Activated effector memory CD4-positive, alpha-beta T cell treated with Interleukin-2 at 50 U/mL for 16 hours (primary cell): ENCODE measurements at regions not wholly inside any gene's neighbourhood (a gene's known extent, or its start where the extent isn't known, plus 50 kb on each side); places are given as distances from the start of the nearest gene placed in this dataset.

Source experiments
- DNase-seq: peaks from one replicate; pipeline ENCODE4 v3.0.0-alpha.2; 2020

DNA sequence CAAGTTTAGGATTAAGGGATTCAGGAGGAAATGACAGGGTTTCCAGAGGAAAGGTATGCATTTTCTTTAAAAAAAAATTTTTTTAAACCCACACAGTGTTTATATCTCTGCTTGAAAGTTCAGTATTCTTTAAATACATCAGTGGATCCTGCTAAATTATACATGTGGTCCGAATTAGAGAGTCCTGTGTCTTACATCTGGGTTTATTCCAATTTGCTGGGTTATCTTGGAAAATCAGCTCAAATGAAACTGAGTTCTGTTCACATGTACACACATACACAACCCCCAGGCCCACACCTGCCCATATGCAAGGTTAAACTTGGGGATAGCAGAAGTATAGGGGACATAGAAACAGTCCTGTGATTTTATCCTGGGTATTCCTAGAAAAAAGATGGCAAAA lies 493.7 kb downstream of the ZNF608 start:
- no peak for DNase-seq

DNA sequence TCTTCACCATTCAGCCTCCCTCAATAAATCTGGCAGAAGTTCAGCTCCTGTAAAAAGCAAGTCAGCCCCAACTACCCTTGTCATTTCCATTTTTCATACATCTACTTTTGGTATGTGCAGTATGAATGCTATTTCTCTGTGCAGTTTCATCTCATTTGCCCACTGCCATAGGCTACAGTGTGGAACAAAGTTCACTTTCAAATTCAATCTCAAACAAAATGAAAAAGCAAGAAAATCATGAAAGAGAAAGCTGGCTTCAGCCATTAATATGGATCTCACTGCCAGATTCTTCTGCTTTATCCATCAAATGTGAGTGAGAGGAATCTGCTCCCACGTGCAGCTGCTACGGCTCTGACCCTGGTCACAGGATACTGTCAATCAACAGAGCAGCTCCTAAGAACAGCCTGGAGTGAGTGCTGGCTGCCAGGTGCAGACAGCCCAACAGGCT lies 494.2 kb downstream of the ZNF608 start:
- DNase-seq: no peak

DNA sequence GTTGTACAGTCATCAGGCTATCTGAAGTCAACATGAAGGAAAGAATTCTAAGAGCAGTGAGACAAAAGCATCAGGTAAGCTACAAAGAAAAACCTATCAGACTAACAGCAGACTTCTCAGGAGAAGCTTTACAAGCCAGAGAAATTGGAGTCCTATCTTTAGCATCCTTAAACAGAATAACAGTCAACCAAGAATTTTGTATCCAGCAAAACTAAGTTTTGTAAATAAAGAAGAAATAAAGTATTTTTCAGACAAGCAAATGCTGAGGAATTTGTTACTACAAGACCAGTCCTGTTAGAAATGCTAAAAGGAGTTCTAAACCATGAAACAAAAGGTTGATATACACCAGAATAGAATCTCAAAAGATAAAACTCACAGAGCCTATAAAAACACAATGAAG lies 501.2 kb downstream of the ZNF608 start:
- no peak for DNase-seq

DNA sequence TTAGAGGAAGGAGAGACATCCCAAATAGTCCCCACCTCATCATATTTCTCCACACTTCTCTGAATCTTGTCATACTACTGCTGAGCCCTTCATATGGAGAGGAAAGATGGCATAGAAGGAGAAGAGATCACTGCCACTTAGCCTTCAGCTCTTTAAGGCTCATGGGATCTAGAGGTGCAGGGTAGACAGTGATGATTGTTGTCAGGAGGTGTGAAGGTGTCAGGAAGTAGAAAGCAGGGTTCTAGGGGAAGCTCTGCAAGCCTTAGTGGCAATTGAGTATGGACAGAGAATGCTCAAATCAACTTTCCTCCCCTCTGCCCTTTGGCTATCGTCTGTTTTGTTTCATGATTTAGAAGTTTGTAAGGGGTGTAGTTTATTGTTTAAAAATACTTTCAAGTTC lies 505.7 kb downstream of the ZNF608 start:
- DNase-seq: no peak

DNA sequence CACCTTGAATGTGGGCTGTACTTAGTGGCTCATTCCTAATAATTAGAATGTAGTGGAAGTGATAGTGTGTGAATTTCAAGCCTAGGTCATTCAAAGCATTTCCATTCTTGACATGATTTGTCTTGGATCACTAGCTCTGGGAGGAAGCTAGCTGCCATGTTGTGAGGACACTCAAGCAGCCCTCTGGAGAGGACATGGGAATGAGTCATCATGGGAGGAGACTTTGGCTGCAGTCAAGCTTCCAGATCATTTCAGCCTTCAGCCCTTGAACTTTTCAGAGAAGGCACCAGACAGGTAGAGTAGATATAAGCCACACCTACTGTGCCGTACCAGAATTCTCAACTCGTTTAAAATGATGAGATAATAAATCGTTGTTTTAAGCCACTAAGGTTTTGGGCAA lies 506.9 kb downstream of the ZNF608 start:
- no peak for DNase-seq

DNA sequence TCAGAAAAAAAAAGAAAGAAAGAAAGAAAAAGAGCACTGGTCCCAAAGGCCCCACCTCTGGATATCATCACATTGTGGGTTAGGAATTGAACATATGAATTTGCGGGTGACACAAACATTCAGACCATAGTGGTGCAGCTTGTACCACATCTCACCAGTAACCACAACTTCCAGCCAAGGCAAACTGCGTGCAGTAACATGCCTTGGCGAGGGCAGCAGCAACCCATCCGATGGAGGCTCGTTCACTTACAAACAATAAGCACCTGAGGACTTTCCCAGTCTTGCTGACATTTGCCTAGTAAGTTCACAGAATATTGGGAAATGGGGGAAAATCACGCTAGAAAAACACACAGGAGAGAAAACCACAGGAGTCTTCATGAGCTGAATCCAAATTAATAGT lies 508.1 kb downstream of the ZNF608 start:
- DNase-seq: no peak

DNA sequence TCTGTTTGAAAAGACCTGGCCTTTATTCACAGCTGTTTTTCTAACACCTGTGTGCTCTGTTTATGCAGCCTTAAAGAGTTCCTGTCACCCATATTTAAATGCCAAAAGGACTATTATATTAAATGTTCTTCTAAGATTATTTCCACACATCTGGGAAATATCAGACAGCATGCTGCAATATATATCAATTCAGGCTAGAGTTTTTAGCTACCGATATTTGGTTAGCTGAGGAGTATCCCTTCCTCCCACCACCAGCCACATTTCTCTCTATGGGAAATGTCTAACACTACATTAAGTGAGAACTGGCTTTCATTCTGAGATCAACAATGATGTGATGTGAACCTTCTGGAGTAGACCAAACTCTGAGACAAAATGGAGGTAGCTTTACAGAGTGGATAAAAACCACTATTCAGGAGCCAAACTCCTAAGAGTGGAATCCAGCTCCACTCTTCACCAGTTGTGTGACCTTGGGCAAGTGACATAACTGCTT lies 509.2 kb downstream of the ZNF608 start:
- no peak for DNase-seq

DNA sequence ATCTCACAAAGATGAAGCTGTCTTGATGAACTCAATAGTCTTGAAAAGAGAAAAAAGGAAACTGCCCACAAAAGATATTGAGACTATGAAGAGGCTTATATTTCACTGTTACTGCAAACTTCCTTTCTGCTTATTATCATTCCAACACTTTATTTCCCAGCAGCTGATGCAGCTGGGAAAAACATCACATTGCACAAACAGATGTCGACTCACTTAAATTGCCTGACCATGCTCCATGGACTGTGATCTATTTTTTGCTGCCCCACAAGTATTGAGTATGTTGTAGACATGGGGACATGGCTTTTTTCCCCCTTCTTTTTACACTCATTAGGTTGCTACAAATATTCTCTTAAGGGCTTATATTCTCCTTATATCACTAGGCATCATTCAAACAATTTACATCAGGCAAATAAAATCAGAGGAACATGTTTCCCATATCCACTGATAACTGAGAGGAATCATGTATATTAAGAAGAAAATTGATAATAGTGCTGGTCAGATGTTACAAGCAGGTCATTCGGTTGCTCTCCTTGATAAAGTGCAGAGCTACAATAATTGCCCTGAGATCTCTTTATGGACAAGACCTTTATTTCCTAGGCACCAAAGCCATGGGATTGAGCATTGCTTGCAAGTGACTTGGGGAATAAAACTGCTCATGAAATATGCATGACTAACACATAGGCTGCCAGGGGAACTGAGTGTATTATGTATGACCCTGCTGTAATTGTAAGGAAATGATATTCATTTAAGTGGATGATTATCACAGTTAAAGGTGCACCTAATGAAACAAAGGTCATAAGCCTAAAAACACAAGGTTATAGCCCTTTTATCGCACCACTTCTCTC lies 509.9 kb downstream of the ZNF608 start:
- DNase-seq: no peak

DNA sequence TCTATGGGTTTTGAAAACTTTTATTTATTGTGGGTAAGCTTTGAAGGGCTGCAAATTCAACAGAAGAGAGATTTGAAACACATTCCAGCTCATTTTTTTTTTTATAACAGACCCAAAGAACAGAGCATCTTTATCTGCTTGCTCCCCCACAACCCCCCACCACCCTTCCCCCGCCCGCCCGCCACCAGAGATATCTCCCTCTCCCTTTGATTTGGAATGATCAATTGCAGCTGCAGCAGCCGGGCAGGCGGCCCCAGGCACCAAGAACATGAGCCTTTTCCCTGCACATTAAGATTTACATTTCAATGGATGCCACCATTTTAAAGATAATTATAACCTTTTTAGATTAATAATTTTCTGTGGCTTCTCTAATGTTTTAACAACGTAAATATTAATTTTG lies 510.9 kb downstream of the ZNF608 start:
- no peak for DNase-seq

DNA sequence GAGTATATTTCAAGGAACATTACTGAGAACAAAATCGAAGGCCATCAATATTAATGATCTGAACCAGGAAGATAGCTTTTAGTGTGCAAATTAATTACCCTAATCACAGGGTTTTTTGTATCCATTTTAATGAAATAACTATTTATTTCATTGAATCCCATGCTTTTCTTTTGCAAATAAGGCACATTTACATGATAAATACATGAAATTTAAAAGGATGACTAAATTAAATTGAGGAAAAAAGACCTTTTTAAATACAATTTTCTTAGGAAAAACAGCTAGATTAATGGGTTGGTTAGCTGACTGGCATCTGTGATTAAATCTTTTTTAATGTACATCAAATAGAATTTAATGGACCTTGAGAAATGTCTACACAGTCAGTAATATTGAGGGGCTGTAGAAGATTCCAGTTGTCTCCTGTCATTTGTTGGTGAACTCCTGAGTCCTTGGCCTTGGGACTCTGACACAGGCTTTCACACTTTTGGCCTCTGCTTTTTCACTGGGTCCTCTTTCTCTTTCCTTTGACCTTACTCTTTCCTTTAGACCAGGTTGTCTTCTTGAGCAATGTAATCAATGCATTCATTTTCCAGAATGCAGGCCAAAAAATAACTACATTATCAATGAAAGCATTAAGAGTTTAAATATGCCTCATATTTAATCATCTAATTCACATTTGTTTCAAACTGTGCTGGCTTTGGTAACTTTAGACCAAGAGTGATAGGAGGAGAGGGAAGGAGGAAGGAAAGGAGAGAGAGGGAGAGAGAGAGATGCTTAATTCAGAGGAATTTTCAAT lies 511.5 kb downstream of the ZNF608 start:
- no peak for DNase-seq

DNA sequence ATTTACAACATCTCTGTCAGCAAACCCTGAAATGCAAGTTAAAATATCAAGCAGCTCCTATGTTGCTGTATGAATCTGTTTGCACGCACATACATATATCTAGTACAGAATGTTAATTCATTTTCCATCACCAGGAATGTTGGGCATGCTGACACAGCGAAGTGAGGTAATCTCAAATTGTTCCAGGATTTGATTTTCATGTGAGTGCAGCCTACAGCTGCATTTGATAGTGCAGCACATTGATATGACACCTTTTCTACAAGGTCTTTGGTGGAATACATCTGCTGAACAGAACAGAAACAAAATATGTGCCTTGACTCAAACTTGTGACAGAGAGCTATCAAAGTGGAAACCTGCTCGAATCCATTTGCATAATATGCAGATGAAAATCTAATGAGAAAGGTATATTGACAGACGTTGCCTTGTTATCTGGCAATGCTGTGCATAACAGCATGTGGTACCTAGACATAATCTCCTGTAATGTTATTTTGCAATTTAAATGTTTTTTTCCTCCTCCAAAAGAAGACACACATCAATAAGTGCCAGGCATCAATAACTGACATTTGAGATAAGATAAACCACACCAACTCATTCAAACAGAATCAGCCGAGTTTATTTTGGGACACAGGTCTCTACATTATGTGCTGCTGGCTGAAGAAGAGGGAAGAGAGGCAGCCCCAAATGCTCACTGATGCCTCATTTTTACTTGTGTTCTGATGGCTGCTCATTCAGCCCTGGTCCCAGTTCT lies 512.2 kb downstream of the ZNF608 start:
- DNase-seq: no peak

DNA sequence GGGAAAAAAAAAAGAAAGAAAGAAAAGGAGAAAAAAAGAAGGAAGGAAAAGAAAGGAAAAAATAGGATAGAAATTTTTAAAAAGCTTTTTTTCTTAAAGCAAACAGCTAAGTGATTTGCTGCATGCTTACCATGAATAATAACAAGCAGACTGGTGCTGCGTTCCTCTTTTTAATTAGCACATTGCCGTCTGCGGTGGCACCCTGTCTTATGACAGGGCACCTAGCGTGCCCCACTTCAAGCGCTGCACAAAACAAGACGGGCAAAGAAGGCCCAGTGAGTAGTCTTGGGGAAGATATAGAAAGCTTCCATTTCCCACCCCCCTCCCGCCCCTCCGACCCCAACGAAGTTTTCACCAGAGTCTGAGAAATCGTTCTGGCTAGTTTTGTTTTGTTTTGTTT lies 513.9 kb downstream of the ZNF608 start:
- no peak for DNase-seq

DNA sequence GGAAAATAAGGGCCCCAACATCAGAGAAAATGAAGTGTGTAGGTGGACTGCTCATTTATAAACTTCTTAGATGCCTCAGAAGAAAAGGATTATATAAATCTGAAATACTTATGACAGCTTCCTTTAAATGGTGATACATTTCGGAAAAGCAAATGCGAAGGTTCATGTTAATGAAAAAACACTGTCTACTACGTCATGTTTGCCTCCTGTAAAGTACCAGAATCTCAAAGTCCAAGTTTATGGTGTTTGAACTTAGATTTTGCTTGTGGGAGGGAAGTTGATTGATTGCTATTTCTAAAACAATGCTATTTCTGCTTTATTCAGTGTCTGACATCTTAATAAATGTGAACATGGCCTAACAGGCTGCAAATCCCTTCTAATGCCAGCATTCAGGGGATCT lies 514.6 kb downstream of the ZNF608 start:
- no peak for DNase-seq

DNA sequence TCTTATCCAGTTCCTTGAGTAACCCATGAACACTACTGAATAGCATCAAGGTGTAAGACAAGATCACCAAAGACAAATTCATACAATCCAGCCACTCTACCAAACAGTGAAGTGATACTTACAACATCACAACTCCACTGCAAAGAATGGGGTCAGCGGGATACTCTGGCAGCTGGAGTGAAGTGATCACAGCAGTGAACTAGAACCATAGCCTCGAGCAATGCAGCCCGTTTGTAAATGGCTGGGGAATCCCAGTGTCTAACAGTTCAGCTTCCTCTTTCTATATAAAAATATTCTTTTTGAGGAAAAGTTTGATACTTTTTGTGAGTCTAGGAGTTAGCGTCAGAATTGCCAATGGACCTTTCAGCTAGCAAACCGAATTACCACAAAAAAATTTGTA lies 515.2 kb downstream of the ZNF608 start:
- DNase-seq: no peak

DNA sequence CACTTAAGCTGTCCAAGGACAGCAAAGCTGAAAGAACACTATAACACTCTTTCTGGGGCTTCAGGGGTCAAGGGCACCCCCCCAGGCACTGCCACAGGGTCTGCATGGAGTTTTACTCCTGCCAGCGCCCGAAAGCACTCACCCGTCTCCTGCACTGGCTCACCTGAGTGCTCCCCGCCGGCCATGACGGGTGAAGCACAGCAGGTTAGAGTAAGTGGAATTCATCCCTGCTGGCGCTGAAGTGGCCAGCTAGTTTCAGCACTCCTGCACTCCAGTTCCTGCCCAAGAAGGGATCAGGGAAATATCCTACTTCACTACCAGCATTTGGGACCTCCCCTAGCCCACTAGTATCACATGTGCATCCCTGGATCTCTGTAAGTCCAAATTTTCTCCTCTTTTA lies 516.0 kb downstream of the ZNF608 start:
- no peak for DNase-seq

DNA sequence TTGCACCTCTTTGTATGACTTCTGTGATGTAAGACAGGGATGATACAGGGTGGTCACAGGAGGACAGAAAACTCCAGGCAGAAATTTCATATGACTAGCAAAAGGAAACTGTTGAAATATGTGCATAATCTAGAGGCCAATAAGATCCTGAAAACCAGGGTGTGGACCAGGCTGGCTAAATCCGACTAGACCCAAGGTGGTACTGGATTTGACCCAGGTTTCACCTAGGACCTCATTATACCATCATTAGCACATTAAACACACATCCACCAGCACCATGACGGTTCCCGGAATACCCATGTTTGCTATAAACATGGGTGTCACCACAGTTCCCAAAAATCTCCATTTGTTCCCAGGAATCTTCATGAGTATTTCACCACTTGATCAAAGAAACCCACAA lies 517.1 kb downstream of the ZNF608 start:
- no peak for DNase-seq

DNA sequence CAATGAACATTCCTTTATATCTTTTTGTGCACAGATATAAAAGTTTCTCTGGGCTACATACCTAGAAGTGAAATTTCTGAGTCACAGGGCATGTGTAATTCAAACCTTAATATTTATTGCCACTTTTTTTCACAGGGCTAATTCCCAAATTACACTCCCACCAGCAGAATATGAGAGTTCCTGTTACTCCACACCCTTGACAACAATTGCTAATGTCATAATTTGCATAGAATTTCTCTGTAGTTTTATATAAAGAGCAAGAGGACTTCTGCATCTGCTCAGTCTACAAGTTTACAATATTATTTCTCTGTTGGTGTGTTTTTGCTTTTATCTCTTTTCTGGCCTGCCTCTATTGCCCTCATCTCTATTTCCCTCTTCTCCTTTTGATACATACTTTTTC lies 518.5 kb downstream of the ZNF608 start:
- DNase-seq: no peak

DNA sequence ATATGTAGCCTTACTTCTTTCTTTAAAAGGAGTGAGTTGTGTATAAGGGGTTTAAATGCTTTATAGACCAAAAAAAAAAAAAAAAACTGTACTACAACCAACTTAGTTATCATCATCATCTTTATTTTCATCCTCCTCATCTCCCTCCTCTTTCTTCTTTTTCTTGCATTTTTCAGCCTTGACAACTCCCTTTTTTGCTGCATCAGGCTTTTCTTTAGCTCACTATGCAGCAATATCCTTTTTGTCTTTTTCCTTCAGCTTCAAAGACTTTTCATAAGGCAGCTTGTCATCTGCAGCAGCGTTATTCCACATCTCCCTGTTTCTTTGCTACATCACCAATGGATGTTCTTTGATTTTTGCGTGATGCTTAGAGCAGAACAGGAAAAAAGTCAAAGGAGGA lies 526.0 kb downstream of the ZNF608 start:
- no peak for DNase-seq

DNA sequence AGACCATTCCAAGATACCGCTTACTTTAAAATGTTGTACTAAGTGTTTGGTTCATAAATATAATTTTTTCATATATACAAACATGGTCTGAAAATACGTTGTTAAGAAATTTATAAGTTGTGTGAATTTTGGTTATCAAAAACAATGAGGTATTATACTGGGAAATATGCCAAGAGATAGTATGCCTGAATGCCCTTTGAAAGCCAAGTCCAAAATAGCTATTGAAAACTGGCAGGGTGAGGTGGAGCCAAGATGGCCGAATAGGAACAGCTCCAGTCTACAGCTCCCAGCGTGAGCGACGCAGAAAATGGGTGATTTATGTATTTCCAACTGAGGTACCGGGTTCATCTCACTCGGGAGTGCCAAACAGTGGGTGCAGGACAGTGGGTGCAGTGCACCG lies 533.5 kb downstream of the ZNF608 start:
- DNase-seq: no peak

DNA sequence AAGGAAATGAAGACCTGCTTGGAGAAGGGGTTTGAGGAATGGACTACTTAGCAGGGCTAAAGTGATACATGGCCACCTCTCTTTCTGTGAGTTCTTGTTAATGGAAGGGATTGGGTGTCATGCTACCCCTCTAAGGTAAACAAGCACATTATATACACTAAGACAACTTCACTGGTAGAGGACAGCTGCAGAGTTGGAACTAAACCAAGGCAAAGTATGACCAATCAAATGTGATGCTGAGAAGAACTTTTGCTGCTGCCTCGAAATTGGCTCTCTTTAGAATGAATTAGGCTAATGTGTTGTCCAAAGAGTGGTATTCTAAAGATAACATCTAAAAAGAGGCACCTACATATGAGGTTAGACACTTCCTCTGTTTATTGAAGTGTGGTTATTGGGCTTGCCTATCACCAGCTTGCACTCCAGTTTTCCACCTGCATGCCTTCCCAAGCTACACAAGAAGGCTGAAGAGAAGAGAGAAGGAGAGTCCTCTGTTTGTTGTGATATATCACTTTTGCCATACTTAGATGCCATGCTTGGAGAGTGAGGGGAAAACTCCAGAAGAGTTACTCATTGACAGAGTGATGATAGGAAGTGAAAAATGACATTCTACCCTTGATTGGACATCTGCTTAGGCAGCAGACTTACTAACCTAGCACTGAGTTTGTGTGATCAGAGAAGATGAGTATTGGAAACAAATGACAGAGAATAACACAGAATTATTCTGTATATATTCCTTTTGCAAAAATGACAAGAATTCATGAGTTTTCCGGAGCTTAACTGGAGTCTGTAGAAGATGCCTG lies 536.1 kb downstream of the ZNF608 start:
- DNase-seq: no peak

DNA sequence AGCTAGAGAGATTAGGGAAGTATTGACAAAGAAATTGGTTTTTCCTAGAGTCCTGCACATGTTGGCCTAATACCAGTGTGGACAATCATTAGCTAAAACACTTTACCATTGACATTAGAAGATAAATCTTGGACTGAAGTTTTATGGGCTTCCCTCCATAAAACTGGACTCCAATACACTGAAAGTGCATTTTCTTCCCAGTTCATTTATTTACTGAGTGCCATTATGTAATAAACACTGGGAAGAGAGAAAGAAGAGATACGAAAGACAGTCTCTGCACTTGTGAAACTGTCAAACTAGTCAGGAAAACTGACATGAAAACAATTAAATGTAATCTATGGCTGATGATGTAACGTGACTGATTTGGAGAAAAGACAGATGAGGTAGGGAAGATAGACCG lies 539.3 kb downstream of the ZNF608 start:
- no peak for DNase-seq

DNA sequence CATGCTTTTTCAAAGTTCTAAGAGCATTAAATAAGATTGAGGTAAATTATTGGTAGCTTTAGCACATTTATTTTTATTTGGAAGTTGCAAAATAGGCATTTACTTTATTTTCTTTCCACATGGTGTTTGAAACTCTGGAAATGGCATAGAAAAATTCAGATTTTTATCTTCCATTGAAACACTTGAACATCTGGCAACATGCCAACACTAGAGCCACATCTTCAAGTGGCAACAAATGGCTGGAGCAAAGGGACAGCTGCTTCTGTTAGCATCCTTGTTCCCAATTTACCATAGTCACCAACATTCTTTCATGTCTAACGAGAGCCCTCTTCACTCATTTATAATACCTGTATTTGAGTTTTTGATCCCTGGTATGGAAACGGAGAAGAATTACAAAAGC lies 539.9 kb downstream of the ZNF608 start:
- no peak for DNase-seq

DNA sequence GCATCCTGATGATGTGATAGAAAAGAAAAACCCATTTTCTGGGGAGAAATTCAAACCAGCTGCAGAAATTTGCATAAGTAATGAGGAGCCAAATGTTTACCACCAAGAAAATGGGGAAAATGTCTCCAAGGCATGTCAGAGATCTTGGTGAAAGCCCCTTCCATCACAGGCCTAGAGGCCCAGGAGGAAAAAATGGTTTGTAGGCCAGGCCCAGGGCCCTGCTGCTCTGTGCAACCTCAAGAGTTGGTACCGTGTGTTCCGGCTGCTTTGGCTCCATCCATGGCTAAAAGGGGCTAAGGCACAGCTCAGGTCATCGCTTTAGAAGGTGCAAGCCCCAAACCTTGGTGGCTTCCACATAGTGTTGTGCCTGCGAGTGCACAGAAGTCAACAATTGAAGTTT lies 543.1 kb downstream of the ZNF608 start:
- DNase-seq: no peak
